ENCODE measurements at regions not wholly inside any gene's neighbourhood (a gene's known extent, or its start where the extent isn't known, plus 50 kb on each side); places are given as distances from the start of the nearest gene placed in this dataset.
"Not testable (repeated sequence)": the region's sequence is repeated elsewhere in the genome, so short reads cannot be mapped to it uniquely, and the experiment has no call there.

GRCh38 chrX:44785652-44786051 lies 58.2 kb upstream of the DUSP21 start:
- DNase-seq (ENCODE audit: low read depth): no peak

GRCh38 chrX:44784241-44784640 lies 59.6 kb upstream of the DUSP21 start:
- no peak for DNase-seq (ENCODE audit: low read depth)

GRCh38 chrX:44778254-44778653 lies 65.6 kb upstream of the DUSP21 start:
- no peak for DNase-seq (ENCODE audit: low read depth)

GRCh38 chrX:44775726-44776125 lies 68.1 kb upstream of the DUSP21 start:
- no peak for DNase-seq (ENCODE audit: low read depth)

GRCh38 chrX:44774066-44774465 lies 69.8 kb upstream of the DUSP21 start:
- not testable (repeated sequence) for DNase-seq (ENCODE audit: low read depth)

- DNase-seq (ENCODE audit: low read depth): peak; percentile 11
Measured at GRCh38 chrX:44770121-44770520, 73.7 kb upstream of the DUSP21 start.

GRCh38 chrX:44767308-44767707 lies 76.5 kb upstream of the DUSP21 start:
- no peak for DNase-seq (ENCODE audit: low read depth)

- no peak for DNase-seq (ENCODE audit: low read depth)
Measured at GRCh38 chrX:44765556-44765955, 78.3 kb upstream of the DUSP21 start.

- DNase-seq (ENCODE audit: low read depth): peak; percentile 13
Measured at GRCh38 chrX:44747969-44748368, 95.9 kb upstream of the DUSP21 start.

GRCh38 chrX:44747317-44747716 lies 96.5 kb upstream of the DUSP21 start:
- DNase-seq (ENCODE audit: low read depth): no peak

GRCh38 chrX:44744799-44745198 lies 99.0 kb upstream of the DUSP21 start:
- no peak for DNase-seq (ENCODE audit: low read depth)

- no peak for DNase-seq (ENCODE audit: low read depth)
Measured at GRCh38 chrX:44742480-44743155, 101.2 kb upstream of the DUSP21 start.

GRCh38 chrX:44741859-44742258 lies 102.0 kb upstream of the DUSP21 start:
- not testable (repeated sequence) for DNase-seq (ENCODE audit: low read depth)

- not testable (repeated sequence) for DNase-seq (ENCODE audit: low read depth)
Measured at GRCh38 chrX:44741458-44741857, 102.4 kb upstream of the DUSP21 start.

- DNase-seq (ENCODE audit: low read depth): no peak
Measured at GRCh38 chrX:44735498-44735897, 108.3 kb upstream of the DUSP21 start.

- DNase-seq (ENCODE audit: low read depth): no peak
Measured at GRCh38 chrX:44733931-44734330, 109.9 kb upstream of the DUSP21 start.

- DNase-seq (ENCODE audit: low read depth): no peak
Measured at GRCh38 chrX:44731160-44731559, 112.7 kb upstream of the DUSP21 start.

- DNase-seq (ENCODE audit: low read depth): no peak
Measured at GRCh38 chrX:44723426-44723825, 120.4 kb upstream of the DUSP21 start.

- no peak for DNase-seq (ENCODE audit: low read depth)
Measured at GRCh38 chrX:44708470-44708869, 135.4 kb upstream of the DUSP21 start.

- no peak for DNase-seq (ENCODE audit: low read depth)
Measured at GRCh38 chrX:44705817-44706551, 137.8 kb upstream of the DUSP21 start.

GRCh38 chrX:44698357-44698756 lies 145.5 kb upstream of the DUSP21 start:
- no peak for DNase-seq (ENCODE audit: low read depth)

GRCh38 chrX:44693255-44693654 lies 150.6 kb upstream of the DUSP21 start:
- DNase-seq (ENCODE audit: low read depth): no peak

GRCh38 chrX:44690129-44690528 lies 147.5 kb upstream of the FUNDC1 start:
- DNase-seq (ENCODE audit: low read depth): no peak
